Activated T-cell treated with anti-CD3 and anti-CD28 coated beads, Interleukin-2, amount 50 U/mL, for 72 hours (primary cell): ENCODE measurements at regions not wholly inside any gene's neighbourhood (a gene's known extent, or its start where the extent isn't known, plus 50 kb on each side); places are given as distances from the start of the nearest gene placed in this dataset.

ENCODE experiments used
- ATAC-seq, 2 donors: fragments of 150-1000 bp; cut with Tn5 transposase; replicated peaks in 1 of 2; 2 replicates each; pipeline ENCODE4 v1.10.0; 2021; ENCODE audit warnings: moderate library complexity in 2 of 2, mild to moderate bottlenecking in 1 of 2
- DNase-seq, 2 donors: peaks; one replicate each; pipeline ENCODE4 v3.0.0; 2021 to 2022; ENCODE audit warnings: mixed read lengths in 1 of 2
- H3K27ac Mint-ChIP-seq: one replicate; pipeline ENCODE4 v1.8.0; 2022; ENCODE audit warnings: mild to moderate bottlenecking, moderate library complexity, mixed read lengths
- H3K27me3 Mint-ChIP-seq: one replicate; pipeline ENCODE4 v1.8.0; 2022; ENCODE audit warnings: low read depth, mixed read lengths
- H3K36me3 Mint-ChIP-seq, 2 donors: one replicate each; pipeline ENCODE4 v1.8.0; 2022; ENCODE audit warnings: mixed read lengths in 2 of 2, mild to moderate bottlenecking in 1 of 2; ENCODE audit not compliant: insufficient read depth in 2 of 2
- H3K4me1 Mint-ChIP-seq: one replicate; pipeline ENCODE4 v1.8.0; 2022; ENCODE audit warnings: low read depth, mixed read lengths
- H3K4me3 Mint-ChIP-seq, 2 donors: one replicate each; pipeline ENCODE4 v1.8.0; 2022; ENCODE audit warnings: mild to moderate bottlenecking in 2 of 2, mixed read lengths in 2 of 2, moderate library complexity in 2 of 2
- H3K9me3 Mint-ChIP-seq, 2 donors: one replicate each; pipeline ENCODE4 v1.8.0; 2022; ENCODE audit warnings: mixed read lengths in 2 of 2

DNA sequence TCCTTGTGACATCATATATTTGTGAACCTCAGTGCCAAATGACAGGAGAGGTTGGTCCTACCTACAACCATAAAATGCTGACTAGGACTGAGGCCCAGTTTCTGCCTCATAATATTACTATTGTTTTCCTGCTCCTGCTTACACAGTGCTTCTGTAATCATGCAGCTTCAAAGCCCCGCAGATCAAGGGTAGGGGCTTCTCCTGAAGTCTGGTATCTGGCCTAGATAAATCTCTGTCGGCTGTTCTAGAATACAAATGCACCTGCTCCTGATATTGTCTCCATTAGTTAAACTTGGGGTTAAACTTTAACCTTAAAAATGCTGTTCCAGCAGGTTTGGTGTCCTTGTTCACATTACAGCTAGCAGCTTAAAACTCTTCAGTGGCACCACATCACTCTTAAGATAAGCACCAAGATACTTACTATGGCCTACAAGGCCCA lies 552.4 kb downstream of the TUSC7 start:
- H3K27ac Mint-ChIP-seq, result no peak overlapping the region
- no peaks in the 10 kb centered on the region for H3K4me1 Mint-ChIP-seq
- H3K36me3 Mint-ChIP-seq, result no peaks in the 10 kb centered on the region
- DNase-seq (no peak), ATAC-seq (no peak)
- no peaks in the 10 kb centered on the region for H3K27me3 Mint-ChIP-seq
- H3K9me3 Mint-ChIP-seq, result peaks cover 5 to 8% of the 10 kb centered on the region in 2 donors
- H3K4me3 Mint-ChIP-seq, result no peak overlapping the region

DNA sequence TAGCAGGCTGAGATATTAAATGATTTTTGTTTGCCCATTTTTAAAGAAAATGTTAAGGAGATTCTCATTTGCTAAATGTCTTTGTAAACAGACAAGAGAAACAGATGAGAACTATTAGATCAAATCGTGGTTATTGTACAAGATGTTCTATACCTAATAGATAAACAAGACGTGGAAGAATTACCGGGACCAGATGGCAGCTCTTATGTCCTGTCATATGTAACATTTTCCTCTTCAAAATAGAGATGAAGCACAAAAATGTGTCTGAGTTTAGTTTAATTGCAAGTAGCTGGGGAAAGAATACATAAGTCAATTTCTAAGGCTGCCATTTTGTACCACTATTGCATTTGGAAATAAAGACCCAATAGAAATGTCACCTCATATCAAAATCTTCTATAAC lies 553.7 kb downstream of the TUSC7 start:
- no peak for ATAC-seq
- no peak for DNase-seq
- H3K27ac Mint-ChIP-seq, result no peak overlapping the region
- no peaks in the 10 kb centered on the region for H3K4me1 Mint-ChIP-seq
- H3K27me3 Mint-ChIP-seq, result no peaks in the 10 kb centered on the region
- H3K9me3 Mint-ChIP-seq, result peaks cover 5 to 6% of the 10 kb centered on the region in 2 donors
- no peak overlapping the region for H3K4me3 Mint-ChIP-seq
- no peaks in the 10 kb centered on the region for H3K36me3 Mint-ChIP-seq

DNA sequence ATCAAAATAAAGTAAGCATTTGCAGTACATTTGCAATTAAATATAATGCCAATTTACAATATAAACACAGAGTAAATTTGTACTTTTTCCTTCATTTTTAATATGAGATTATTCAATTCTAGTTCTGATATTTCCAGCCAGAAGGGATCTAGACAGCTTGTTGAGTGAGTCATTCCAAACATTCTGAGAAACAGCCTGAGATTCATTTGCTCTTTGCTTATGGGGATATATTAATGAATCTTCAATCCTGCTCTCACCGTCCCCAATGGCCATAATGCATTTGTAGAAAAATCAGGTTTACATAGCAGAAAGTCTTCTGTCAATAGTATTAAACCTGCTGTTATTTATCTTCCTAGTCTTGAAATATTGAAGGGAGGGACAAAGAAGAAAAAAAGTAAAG lies 554.2 kb downstream of the TUSC7 start:
- Mint-ChIP-seq H3K27me3 (no peaks in the 10 kb centered on the region), H3K36me3 (no peaks in the 10 kb centered on the region), H3K4me3 (no peak overlapping the region), H3K4me1 (no peaks in the 10 kb centered on the region), H3K9me3 (peaks cover 5 to 6% of the 10 kb centered on the region in 2 donors), H3K27ac (no peak overlapping the region)
- ATAC-seq (no peak), DNase-seq (no peak)

DNA sequence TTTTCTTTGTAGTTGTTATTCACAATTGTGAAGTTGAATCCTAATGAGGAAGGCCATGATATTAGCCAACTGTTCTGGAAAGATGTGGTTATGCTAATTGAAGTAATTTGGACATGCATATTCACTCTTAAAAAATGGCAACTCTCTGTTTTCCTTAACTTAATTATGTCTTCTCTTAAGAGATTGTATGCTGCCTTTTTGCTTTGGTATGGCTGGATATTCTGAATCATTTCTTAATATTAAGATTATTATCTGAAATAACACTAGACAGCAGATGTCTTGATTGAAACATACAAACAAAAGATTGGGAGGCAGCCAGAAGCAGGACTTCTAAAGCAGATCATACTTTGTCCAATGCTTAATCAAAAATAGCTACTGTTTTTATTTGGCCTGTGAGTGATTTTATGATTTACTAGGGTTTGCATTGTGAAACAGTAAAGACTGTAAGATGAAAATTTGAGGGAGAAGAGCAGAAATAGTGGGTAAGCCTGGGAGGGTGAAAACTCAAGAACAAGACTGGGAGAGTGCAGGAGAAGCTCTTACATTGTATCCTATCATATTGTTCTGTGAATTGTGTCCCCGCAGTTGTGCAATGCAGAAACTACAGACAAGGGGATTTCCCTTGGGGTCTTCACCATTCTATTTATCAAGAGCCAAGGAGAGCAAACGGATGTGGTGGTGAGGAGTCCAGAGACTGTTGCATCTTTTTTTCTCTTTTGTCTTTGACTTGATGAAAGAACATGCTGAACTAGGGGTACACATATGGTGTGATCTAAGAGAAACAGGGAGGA lies 554.8 kb downstream of the TUSC7 start:
- H3K27me3 Mint-ChIP-seq, result no peaks in the 10 kb centered on the region
- no peak for ATAC-seq
- H3K27ac Mint-ChIP-seq, result no peak overlapping the region
- H3K4me1 Mint-ChIP-seq, result no peaks in the 10 kb centered on the region
- H3K9me3 Mint-ChIP-seq, result peaks cover 5 to 6% of the 10 kb centered on the region in 2 donors
- H3K4me3 Mint-ChIP-seq, result no peak overlapping the region
- no peaks in the 10 kb centered on the region for H3K36me3 Mint-ChIP-seq
- DNase-seq, result no peak

DNA sequence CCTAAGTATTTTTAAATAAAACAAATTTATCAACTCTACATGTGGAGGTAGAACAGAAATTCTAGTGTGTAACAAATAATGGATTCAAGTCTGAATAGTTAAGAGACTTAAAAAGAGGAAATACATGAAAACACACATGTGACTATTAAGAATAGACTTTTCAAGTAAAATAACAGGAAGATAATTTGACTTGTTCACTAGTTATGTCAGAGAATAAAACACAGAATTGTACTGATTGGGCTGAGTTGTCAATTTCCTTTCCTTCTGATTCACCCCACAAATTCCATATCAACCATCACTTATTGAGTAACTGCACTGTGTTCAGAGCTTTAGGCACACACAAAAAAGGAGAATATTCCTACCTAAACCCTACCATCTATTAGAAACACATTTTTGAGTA lies 557.2 kb downstream of the TUSC7 start:
- H3K36me3 Mint-ChIP-seq, result no peaks in the 10 kb centered on the region
- no peak overlapping the region for H3K27ac Mint-ChIP-seq
- H3K9me3 Mint-ChIP-seq, result peaks cover 6 to 7% of the 10 kb centered on the region in 2 donors
- H3K27me3 Mint-ChIP-seq, result no peaks in the 10 kb centered on the region
- H3K4me1 Mint-ChIP-seq, result no peaks in the 10 kb centered on the region
- DNase-seq (no peak), ATAC-seq (no peak)
- H3K4me3 Mint-ChIP-seq, result no peak overlapping the region

DNA sequence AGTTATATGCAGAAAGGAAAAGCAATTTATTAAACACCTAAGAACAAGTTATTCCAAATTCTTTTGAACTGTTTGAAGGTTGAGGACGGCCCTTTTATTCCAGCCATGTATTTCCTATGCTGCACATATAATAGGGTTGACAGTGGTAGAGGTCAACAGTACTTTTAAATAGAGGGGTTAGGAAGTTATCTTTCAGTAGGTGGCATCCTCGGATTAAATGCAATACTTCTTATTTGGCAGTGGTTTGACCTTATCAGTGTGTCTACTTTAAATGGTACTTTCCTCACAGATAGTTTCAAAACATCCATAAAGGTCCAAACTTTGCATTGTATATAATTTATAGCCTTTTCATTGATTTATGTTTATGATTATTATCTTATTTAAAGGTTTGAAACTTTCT lies 558.7 kb downstream of the TUSC7 start:
- Mint-ChIP-seq H3K27me3 (no peaks in the 10 kb centered on the region), H3K27ac (no peak overlapping the region), H3K4me3 (no peak overlapping the region), H3K4me1 (no peaks in the 10 kb centered on the region), H3K36me3 (no peaks in the 10 kb centered on the region), H3K9me3 (peaks cover 1 to 7% of the 10 kb centered on the region in 2 donors)
- DNase-seq, result no peak
- ATAC-seq, result no peak

DNA sequence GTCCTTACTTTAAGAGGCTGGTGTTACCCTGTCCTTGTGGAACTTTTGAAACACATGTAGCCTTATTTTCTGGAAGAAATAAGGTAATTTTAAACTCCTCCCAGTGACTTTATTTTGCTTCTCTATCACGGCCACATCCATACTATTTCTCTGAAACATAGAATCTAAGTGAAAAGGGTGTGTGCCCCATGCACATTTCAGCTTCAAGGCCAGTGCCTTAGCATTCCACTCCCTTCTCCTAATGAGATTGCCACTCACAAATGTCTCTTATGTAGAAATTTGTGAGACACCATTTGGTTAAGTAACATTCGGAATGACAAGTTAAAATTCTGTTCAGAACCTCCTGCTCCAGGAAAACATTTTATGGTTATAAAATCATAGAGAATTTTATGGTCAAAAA lies 562.7 kb downstream of the TUSC7 start:
- Mint-ChIP-seq H3K36me3 (no peaks in the 10 kb centered on the region), H3K9me3 (peaks cover under 1 to 6% of the 10 kb centered on the region in 2 donors), H3K4me3 (no peak overlapping the region), H3K27me3 (no peaks in the 10 kb centered on the region), H3K4me1 (no peaks in the 10 kb centered on the region), H3K27ac (no peak overlapping the region)
- ATAC-seq, result no peak
- no peak for DNase-seq

DNA sequence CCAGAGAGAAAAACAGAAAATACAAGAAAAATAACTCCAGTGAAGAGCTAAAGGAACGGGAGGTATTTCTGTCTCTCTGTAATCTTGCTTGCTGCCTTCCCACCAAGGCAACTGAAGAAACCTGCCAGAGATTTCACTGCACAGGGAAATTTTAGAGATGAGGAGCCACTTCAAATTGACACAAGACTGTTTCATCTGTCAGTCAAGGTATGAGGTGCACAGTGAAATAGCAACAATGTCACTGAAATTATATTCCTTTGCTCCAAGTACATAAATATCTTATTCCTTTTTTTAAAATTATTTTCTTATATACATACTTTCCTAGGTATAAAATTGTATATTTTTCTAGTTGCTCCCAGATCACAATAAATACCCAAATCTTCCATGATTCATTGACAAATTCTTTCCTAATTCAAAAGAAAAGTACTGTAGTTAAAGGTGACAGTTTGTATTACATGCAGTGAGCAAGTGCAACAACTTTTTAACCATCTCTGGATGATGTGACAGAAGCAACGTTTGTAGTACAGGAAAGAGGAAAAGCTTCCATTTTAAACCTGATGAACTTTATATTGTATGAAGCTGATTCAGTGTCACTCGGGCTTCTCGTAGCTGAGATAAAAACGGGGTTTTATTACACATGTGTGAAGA lies 563.4 kb downstream of the TUSC7 start:
- Mint-ChIP-seq H3K27me3 (no peaks in the 10 kb centered on the region), H3K9me3 (peaks cover 2 to 6% of the 10 kb centered on the region in 2 donors)

DNA sequence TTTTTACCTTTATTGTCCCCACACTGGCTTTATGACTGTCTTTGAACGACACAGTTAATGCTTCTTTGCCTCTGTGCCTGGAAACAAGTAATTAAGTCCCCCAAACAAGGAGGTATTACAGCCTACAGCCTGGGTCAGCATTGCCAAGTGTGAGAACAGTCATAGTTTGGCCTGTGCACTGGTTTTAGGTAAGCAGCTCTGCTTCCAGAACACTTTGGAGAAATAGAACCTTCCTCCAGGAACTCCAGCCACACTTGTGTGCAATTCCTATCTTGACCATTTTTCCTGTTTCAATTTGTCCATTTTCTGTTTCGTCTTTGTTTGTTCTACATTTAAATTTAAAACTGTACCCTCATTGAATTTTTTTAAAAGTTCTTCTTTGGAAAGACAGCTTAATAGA lies 568.2 kb downstream of the TUSC7 start:
- DNase-seq, result no peak
- H3K9me3 Mint-ChIP-seq, result peaks cover 5 to 9% of the 10 kb centered on the region in 2 donors
- H3K27me3 Mint-ChIP-seq, result no peaks in the 10 kb centered on the region
- H3K36me3 Mint-ChIP-seq, result no peaks in the 10 kb centered on the region
- no peak overlapping the region for H3K27ac Mint-ChIP-seq
- no peaks in the 10 kb centered on the region for H3K4me1 Mint-ChIP-seq
- no peak for ATAC-seq
- no peak overlapping the region for H3K4me3 Mint-ChIP-seq

More for the DNA sequence above, 563.4 kb downstream of the TUSC7 start:
- no peak overlapping the region for H3K4me3 Mint-ChIP-seq
- no peaks in the 10 kb centered on the region for H3K36me3 Mint-ChIP-seq
- DNase-seq (no peak), ATAC-seq (no peak)
- H3K27ac Mint-ChIP-seq, result no peak overlapping the region
- H3K4me1 Mint-ChIP-seq, result no peaks in the 10 kb centered on the region

DNA sequence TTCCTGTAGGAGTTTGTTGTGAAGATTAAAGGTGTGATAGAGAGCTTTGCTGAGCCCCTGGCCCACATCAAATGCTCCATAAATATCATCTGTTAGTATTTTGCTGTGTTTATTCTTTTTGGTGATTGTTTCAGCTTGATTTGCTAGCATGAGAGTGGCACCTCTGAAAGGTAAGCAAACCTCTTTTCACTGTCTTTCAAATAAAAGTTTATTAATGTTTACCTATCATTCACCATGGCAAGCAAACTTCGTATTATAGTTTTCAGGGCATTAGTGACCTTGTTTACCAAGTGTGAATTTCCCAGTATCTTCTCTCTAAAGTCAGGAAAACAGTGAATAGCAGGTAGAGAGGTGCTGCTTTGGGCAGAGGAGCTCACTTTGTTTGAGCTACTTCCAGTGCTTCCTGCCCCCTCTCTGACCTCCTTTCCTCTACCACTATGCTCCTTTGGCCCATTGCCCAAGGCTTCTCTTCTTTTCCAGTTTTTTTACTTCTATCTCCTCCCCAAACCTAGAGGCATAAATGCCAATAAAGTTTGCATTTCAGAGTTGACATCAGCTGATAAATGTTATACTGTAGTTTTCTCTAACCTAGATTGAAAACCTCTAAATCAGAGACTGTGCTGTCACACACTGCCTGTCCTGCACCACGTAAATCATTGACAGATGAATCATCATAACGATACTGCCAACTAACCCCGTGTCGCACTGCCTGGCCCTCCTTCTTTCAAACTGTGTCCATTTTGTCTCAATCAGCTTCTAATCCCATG lies 569.0 kb downstream of the TUSC7 start:
- Mint-ChIP-seq H3K27ac (no peak overlapping the region), H3K36me3 (no peaks in the 10 kb centered on the region), H3K27me3 (no peaks in the 10 kb centered on the region), H3K9me3 (peaks cover 9% of the 10 kb centered on the region in 2 donors), H3K4me1 (no peaks in the 10 kb centered on the region), H3K4me3 (no peak overlapping the region)
- no peak for DNase-seq
- ATAC-seq, result no peak

DNA sequence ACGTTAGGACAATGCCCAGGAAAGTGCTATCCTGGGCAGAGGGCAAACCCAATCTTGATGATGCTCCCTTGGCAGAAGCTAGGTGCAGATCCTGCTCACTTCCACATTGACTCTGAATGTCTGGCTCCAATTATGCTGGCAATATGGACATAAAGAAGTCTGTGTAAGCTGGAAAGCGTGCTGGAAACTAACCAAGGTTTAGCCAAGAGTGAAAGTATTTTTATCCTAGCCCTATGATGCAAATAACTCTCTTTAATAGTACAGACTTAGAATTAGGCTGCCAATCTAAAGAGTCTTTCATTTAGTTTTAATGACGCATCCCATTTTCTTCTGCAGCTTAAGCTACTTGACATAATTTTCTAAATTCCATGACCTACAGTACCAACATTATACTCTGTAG lies 571.8 kb downstream of the TUSC7 start:
- H3K4me1 Mint-ChIP-seq, result no peaks in the 10 kb centered on the region
- H3K9me3 Mint-ChIP-seq, result peaks cover 9% of the 10 kb centered on the region in 2 donors
- H3K27me3 Mint-ChIP-seq, result no peaks in the 10 kb centered on the region
- DNase-seq (no peak), ATAC-seq (no peak)
- H3K4me3 Mint-ChIP-seq, result no peak overlapping the region
- no peak overlapping the region for H3K27ac Mint-ChIP-seq
- H3K36me3 Mint-ChIP-seq, result no peaks in the 10 kb centered on the region

DNA sequence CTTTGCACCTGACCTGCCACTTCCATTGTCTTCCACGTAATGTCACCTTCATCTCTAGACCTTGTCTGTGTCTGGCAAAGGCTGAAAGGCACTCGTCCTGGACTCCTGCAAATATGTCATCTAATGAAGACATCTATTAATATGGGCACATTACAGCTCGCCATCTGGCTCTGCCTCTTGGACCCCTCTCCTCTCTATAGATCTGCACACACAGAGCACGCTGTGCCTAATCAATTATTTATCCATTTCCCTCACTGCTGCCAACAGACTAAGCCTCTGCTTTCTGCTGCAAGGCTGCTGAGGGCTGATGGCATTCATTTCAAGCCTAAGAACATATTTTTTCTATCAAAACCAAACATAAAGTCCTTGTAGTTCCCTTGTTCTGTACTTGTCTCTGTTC lies 573.0 kb downstream of the TUSC7 start:
- ATAC-seq, result no peak
- Mint-ChIP-seq H3K27me3 (no peaks in the 10 kb centered on the region), H3K4me1 (no peaks in the 10 kb centered on the region), H3K27ac (no peak overlapping the region), H3K36me3 (no peaks in the 10 kb centered on the region), H3K9me3 (peaks cover 5 to 7% of the 10 kb centered on the region in 2 donors), H3K4me3 (no peak overlapping the region)
- DNase-seq, result no peak

DNA sequence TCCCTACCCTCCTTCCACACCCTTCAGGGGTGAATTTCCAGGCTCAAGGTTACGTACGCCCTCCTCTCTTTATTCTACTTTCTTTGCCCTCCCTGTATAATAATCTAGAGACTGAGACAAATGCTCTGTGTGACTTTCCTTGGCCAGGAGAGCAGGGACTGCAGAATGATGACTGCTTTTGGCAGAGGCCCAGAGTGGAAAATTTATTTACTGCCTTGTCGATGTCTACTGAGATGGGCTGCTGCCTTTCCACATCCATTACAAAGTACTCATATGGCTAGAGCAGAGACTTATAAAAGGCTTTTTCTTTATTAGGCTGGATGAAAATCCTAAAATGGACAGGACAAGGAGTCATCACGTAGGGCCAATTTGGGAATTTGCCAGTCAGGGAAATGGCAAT lies 576.2 kb downstream of the TUSC7 start:
- no peak for ATAC-seq
- H3K9me3 Mint-ChIP-seq, result peaks cover 5 to 7% of the 10 kb centered on the region in 2 donors
- H3K36me3 Mint-ChIP-seq, result no peaks in the 10 kb centered on the region
- no peaks in the 10 kb centered on the region for H3K4me1 Mint-ChIP-seq
- no peak for DNase-seq
- H3K27me3 Mint-ChIP-seq, result no peaks in the 10 kb centered on the region
- no peak overlapping the region for H3K4me3 Mint-ChIP-seq
- no peak overlapping the region for H3K27ac Mint-ChIP-seq
